Kidney epithelial cell (primary cell): ENCODE measurements at regions not wholly inside any gene's neighbourhood (a gene's known extent, or its start where the extent isn't known, plus 50 kb on each side); places are given as distances from the start of the nearest gene placed in this dataset.

Source experiments
- DNase-seq: peaks from one replicate; pipeline ENCODE4 v3.0.0-alpha.2; 2010; ENCODE audit warnings: low read depth
- H3K27me3 ChIP-seq: 2 replicates; pipeline ENCODE4 v1.6.0; 2011; ENCODE audit warnings: low read length; ENCODE audit not compliant: control insufficient read depth, insufficient read depth
- H3K36me3 ChIP-seq: 2 replicates; pipeline ENCODE4 v1.5.1; 2011; ENCODE audit warnings: low read length; ENCODE audit not compliant: control insufficient read depth, insufficient read depth
- H3K4me3 ChIP-seq: 2 replicates; pipeline ENCODE4 v1.5.1; 2011; ENCODE audit warnings: low read depth, mild to moderate bottlenecking, control low read depth, low read length
- TF ChIP-seq, protein P1 (sequence below): IDR thresholded peaks from 2 replicates; pipeline ENCODE4 v1.5.1; 2011; ENCODE audit warnings: mild to moderate bottlenecking, moderate library complexity, low read length, control low read depth, inconsistent platforms; ENCODE audit not compliant: insufficient read depth, poor library complexity, severe bottlenecking

DNA sequence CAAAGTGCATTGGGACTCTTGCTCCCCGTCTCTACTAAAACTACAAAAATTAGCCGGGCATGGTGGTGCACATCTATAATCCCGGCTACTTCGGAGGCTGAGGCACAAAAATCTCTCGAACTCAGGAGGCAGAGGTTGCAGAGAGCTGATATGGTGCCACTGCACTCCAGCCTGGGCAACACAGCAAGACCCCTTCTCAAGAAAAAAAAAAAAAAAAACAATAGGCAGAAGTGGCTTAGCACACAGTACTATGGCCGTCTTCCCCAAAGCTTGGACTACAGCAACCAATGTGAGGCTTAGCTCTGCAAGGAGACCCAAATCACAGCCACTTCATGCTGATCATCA is 162.8 kb upstream of the PRDX4 start:
- TF ChIP-seq, protein P1, sequence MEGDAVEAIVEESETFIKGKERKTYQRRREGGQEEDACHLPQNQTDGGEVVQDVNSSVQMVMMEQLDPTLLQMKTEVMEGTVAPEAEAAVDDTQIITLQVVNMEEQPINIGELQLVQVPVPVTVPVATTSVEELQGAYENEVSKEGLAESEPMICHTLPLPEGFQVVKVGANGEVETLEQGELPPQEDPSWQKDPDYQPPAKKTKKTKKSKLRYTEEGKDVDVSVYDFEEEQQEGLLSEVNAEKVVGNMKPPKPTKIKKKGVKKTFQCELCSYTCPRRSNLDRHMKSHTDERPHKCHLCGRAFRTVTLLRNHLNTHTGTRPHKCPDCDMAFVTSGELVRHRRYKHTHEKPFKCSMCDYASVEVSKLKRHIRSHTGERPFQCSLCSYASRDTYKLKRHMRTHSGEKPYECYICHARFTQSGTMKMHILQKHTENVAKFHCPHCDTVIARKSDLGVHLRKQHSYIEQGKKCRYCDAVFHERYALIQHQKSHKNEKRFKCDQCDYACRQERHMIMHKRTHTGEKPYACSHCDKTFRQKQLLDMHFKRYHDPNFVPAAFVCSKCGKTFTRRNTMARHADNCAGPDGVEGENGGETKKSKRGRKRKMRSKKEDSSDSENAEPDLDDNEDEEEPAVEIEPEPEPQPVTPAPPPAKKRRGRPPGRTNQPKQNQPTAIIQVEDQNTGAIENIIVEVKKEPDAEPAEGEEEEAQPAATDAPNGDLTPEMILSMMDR = no peak
- Histone ChIP-seq H3K4me3 (no peak overlapping the region), H3K27me3 (no peaks in the 10 kb centered on the region), H3K36me3 (no peaks in the 10 kb centered on the region)
- DNase-seq = no peak

DNA sequence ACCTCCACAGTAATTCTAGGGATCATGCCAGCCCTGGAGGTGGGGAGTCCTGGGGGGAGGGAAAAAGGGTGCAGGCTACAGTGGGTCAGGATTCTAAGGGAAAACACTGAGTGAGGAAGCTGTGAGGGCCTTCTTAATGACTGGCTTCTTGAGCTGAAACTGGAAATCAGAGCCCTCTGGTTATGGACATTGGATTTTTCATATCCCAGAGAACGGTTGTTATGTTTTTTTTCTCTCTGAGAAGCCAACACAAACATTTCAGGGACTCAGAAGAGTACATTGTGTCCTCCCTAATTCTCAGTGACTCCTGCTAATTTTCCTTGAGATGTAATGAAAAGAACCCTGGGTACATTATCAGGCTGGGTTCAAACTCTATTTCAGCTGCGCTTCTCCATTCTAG is 162.4 kb upstream of the PRDX4 start:
- TF ChIP-seq, protein P1 = no peak
- no peak for DNase-seq
- H3K36me3 ChIP-seq = no peaks in the 10 kb centered on the region

DNA sequence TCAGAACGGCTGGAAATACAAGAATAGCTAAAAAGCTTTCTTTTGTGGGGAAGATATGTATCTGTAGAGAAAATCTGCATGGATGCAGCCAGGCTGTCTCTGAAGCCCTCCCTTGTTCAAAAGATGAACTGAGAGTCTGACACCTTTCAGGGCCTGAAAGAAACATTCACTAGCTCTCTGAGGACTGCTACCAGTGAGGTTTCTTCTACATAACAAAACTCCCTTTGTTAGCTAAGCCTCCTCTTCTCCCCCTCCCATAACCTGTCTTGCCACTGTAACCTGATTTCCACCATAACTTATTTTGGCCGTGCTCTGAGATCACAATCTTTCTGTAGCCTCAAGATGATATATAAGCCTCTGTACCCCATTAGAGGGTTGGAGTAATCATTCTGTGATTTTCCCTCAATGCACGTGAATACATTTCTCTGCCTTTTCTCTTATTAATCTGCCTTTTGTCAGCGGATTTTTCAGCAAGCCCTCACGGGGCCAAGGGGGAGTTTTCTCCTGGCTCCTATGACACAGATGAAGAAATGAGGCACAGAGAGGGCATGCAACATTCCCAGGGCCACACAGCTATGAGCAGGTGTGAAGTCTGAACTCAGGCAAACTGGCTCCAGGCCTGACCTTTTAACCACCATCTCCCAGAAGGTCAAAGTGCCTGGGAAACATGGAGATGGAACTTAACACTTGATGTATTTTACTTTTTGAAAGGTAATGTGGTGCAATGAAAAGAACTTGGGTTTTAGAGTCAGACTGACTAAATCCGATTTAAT is 161.6 kb upstream of the PRDX4 start:
- Histone ChIP-seq H3K4me3 (no peak overlapping the region), H3K36me3 (no peaks in the 10 kb centered on the region), H3K27me3 (no peaks in the 10 kb centered on the region)
- TF ChIP-seq, protein P1 = no peak
- DNase-seq = no peak

More for the DNA sequence above, 162.4 kb upstream of the PRDX4 start:
- H3K4me3 ChIP-seq = no peak overlapping the region
- no peaks in the 10 kb centered on the region for H3K27me3 ChIP-seq

DNA sequence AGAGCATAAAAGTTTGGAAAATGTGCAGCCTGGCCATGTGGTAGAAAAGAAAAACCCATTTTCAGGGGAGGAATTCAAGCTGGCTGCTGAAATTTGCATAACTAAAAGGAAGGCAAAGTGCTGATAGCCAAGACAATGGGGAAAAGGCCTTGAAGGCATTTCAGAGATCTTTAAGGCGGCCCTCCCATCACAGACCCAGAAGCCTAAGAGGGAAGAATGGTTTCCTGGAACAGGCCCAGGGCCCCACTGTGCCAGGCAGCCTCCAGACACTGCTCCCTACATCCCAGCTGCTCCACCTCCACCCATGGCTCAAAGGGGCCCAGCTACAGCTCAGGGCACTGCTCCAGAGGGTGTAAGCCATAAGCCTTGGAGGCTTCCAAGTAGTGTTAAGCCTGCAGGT is 158.0 kb upstream of the PRDX4 start:
- no peaks in the 10 kb centered on the region for H3K27me3 ChIP-seq
- TF ChIP-seq, protein P1 = no peak

DNA sequence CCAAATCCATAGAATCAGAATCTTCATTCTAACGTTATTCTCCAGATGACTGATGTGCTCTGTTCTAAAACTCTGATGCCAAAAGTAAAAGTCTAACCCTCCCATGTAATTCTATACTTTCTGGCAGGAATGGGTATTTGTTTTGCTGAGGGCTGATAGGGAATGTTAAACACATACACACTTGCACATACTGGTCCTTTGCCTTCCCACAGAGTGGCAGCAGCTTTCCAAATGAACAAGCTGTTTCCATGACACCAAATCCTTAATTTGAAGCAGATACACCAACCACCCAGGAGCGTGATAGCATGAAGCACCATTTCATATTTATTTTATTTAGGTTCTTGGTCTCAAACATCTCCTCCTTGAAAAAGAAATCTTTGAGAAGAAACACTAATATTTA is 155.5 kb upstream of the PRDX4 start:
- DNase-seq = no peak
- no peaks in the 10 kb centered on the region for H3K27me3 ChIP-seq
- TF ChIP-seq, protein P1 = no peak
- no peak overlapping the region for H3K4me3 ChIP-seq
- H3K36me3 ChIP-seq = no peaks in the 10 kb centered on the region

More for the DNA sequence above, 158.0 kb upstream of the PRDX4 start:
- Histone ChIP-seq H3K4me3 (no peak overlapping the region), H3K36me3 (no peaks in the 10 kb centered on the region)
- DNase-seq = no peak

DNA sequence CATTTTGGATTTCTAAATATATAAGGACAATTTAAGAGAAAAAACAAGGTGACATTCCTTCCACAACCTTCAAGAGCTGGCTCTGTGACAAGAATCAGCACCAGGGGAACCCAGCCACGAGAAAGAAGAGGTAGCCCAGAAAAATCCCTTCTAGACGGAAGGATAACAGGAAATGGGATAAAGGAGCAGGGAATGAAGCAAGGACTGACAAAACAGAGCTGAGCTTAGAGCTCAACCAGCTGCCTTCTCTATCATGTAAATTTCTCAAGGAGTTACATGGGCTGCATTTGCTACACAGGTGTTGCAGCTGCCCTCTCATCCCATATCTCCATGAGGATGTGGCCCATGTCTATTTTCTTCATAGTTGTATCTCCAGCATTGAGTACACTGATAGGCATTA is 154.2 kb upstream of the PRDX4 start:
- Histone ChIP-seq H3K36me3 (no peaks in the 10 kb centered on the region), H3K4me3 (no peak overlapping the region), H3K27me3 (no peaks in the 10 kb centered on the region)
- no peak for DNase-seq
- TF ChIP-seq, protein P1 = no peak
